Transverse colon (tissue), 4 donors: ENCODE measurements at regions not wholly inside any gene's neighbourhood (a gene's known extent, or its start where the extent isn't known, plus 50 kb on each side); places are given as distances from the start of the nearest gene placed in this dataset.

Experiments
- DNase-seq: peaks from one replicate; pipeline ENCODE4 v3.0.0-alpha.2; 2019
- H3K27ac ChIP-seq, 4 donors: fragments of 200-600 bp; sonication (generic); 2 replicates each; pipeline ENCODE4 v1.5.1; 2016 to 2018; ENCODE audit warnings: inconsistent platforms in 4 of 4
- H3K27me3 ChIP-seq: fragments of 200-600 bp; sonication (generic); 2 replicates; pipeline ENCODE4 v1.5.1; 2017; ENCODE audit warnings: inconsistent platforms
- H3K36me3 ChIP-seq, 4 donors: fragments of 200-600 bp; sonication (generic); 2 replicates each; pipeline ENCODE4 v1.5.1; 2017 to 2019; ENCODE audit warnings: inconsistent platforms in 4 of 4
- H3K4me1 ChIP-seq, 4 donors: fragments of 200-600 bp; sonication (generic); 2 replicates each; pipeline ENCODE4 v1.5.1; 2017 to 2020; ENCODE audit warnings: inconsistent platforms in 4 of 4
- H3K4me3 ChIP-seq, 4 donors: fragments of 200-600 bp; sonication (generic); 1 replicate in 1 of 4; 2 replicates in 3 of 4; pipeline versions ENCODE4 v1.5.1 to v1.6.1; 2017 to 2019; ENCODE audit warnings: inconsistent platforms in 4 of 4
- H3K9me3 ChIP-seq, 2 donors: fragments of 200-600 bp; sonication (generic); 2 replicates each; pipeline ENCODE4 v1.5.1; 2017 to 2019; ENCODE audit warnings: inconsistent platforms in 2 of 2
- EP300 ChIP-seq: sonication (generic); formaldehyde crosslinking; IDR thresholded peaks from one replicate; pipeline ENCODE4 v1.6.1; 2017; ENCODE audit warnings: antibody characterized with exemption, low read depth
- POLR2A ChIP-seq: fragments of 450-650 bp; IDR thresholded peaks from one replicate; pipeline ENCODE4 v1.6.1; 2016; ENCODE audit warnings: antibody characterized with exemption, mild to moderate bottlenecking, moderate library complexity
- POLR2AphosphoS5 ChIP-seq, 3 donors: sonication (generic); formaldehyde crosslinking; IDR thresholded peaks; one replicate each; pipeline ENCODE4 v1.6.1; 2016; ENCODE audit warnings: antibody characterized with exemption in 3 of 3
- WGBS, 2 donors: methylation state at CpG; one replicate each; pipeline ENCODE4 v1.1.5; 2018; ENCODE audit warnings: low coverage in 1 of 2; 5-methylcytosine and 5-hydroxymethylcytosine counted together
- in situ Hi-C, 4 donors: fragments of 200-750 bp; cut with MboI; loops; one replicate each; pipeline versions ENCODE4 v1.15.0 to v1.15.1; 2017; ENCODE audit warnings: low sequenced_read_pairs in 3 of 4, low pct_ligation_motif_present in 1 of 4, low pct_unique_long_range_greater_than_20kb in 1 of 4
- intact Hi-C: fragments of 100-400 bp; cut with DNase I; formaldehyde crosslinking; loops from one replicate; pipeline ENCODE4 v1.15.1; 2023; ENCODE audit warnings: low total_unique reads
- TF ChIP-seq, protein P1 (sequence below), 5 experiments: fragments of 200-600 bp in 3 of 5; fragments of 450-650 bp in 2 of 5; sonication (generic) in 3 of 5; IDR thresholded peaks; 1 replicate in 2 of 5; 2 replicates in 3 of 5; pipeline ENCODE4 v1.5.1; 2016 to 2017; ENCODE audit warnings: antibody characterized with exemption in 5 of 5, inconsistent platforms in 3 of 5, mild to moderate bottlenecking in 2 of 5, moderate library complexity in 1 of 5

DNA sequence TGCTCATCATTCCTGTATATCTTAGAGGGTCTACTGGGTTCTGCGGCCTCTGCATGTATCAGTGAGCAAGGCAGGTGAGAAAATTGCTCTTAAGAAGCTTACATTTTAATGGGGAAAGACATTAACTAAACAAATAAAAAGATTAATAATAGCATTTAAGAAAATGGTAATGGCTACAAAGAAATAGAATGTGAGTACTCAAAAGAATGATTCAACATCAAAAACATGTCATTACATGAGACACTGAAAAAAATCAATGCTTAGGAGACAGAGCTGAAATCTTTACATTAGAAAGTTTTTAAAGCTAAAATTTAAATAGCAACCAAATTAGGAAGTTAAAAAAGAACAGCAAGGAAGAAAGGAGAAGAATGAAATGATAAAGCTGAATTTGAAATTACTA is 146.9 kb upstream of the PHACTR1 start:
- intact Hi-C loops (no loop called here), in situ Hi-C loops (no loop called here)
- H3K4me1 ChIP-seq: peaks cover 0 to 22% (median 13%) of the 10 kb centered on the region in 4 donors
- H3K27me3 ChIP-seq: no peaks in the 10 kb centered on the region
- no peak overlapping the region for H3K4me3 ChIP-seq
- H3K9me3 ChIP-seq: no peaks in the 10 kb centered on the region
- 86 to 100% methylated on average over 1 of the region's 1 CpG for WGBS, 2 donors
- no peak for TF ChIP-seq POLR2AphosphoS5 (IDR thresholded peaks at IDR 0.05)
- no peak for TF ChIP-seq EP300
- TF ChIP-seq, protein P1, sequence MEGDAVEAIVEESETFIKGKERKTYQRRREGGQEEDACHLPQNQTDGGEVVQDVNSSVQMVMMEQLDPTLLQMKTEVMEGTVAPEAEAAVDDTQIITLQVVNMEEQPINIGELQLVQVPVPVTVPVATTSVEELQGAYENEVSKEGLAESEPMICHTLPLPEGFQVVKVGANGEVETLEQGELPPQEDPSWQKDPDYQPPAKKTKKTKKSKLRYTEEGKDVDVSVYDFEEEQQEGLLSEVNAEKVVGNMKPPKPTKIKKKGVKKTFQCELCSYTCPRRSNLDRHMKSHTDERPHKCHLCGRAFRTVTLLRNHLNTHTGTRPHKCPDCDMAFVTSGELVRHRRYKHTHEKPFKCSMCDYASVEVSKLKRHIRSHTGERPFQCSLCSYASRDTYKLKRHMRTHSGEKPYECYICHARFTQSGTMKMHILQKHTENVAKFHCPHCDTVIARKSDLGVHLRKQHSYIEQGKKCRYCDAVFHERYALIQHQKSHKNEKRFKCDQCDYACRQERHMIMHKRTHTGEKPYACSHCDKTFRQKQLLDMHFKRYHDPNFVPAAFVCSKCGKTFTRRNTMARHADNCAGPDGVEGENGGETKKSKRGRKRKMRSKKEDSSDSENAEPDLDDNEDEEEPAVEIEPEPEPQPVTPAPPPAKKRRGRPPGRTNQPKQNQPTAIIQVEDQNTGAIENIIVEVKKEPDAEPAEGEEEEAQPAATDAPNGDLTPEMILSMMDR (IDR thresholded peaks at IDR 0.05): no peak
- TF ChIP-seq POLR2A: no peak
- H3K36me3 ChIP-seq: no peaks in the 10 kb centered on the region
- H3K27ac ChIP-seq: no peak overlapping the region
- DNase-seq: no peak

DNA sequence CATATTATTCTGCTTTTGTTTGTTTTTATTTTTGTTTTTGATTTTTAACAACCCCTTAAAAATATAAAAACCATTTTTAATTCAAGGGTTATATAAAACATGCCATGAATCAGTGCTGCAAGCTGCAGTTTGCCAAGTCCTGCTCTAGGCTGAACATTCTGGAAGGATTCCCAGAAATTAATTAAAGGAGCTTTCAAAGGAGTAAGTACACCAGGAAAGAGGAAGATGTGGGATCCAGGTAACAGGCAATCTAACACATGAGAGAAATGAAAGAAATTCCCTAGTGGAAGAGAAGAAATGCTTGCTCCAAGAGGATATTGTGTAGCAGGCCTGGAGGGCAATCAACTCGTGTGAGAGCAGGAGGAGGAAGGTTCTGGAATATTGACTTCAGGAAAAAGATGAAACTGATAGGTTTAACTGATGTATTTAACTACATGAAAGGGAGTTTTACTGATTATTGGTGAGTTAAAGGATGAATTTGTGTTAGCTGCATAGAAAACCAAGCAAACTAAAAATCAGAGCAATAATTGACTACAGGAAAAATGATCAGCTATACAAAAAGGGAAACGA is 146.0 kb upstream of the PHACTR1 start:
- WGBS, 2 donors: 45 to 53% methylated on average over 2 of the region's 2 CpGs
- intact Hi-C loops: no loop called here
- in situ Hi-C loops: no loop called here
- H3K27ac ChIP-seq: peak overlapping the region in 1 of 4 donors; percentile 19
- peaks cover 0 to 22% (median 13%) of the 10 kb centered on the region in 4 donors for H3K4me1 ChIP-seq
- H3K4me3 ChIP-seq: no peak overlapping the region
- H3K27me3 ChIP-seq: no peaks in the 10 kb centered on the region
- no peak for DNase-seq
- no peaks in the 10 kb centered on the region for H3K9me3 ChIP-seq
- no peaks in the 10 kb centered on the region for H3K36me3 ChIP-seq
- TF ChIP-seq, protein P1 (IDR thresholded peaks at IDR 0.05): no peak
- TF ChIP-seq POLR2A (no peak), POLR2AphosphoS5 (IDR thresholded peaks at IDR 0.05) (no peak), EP300 (no peak)

DNA sequence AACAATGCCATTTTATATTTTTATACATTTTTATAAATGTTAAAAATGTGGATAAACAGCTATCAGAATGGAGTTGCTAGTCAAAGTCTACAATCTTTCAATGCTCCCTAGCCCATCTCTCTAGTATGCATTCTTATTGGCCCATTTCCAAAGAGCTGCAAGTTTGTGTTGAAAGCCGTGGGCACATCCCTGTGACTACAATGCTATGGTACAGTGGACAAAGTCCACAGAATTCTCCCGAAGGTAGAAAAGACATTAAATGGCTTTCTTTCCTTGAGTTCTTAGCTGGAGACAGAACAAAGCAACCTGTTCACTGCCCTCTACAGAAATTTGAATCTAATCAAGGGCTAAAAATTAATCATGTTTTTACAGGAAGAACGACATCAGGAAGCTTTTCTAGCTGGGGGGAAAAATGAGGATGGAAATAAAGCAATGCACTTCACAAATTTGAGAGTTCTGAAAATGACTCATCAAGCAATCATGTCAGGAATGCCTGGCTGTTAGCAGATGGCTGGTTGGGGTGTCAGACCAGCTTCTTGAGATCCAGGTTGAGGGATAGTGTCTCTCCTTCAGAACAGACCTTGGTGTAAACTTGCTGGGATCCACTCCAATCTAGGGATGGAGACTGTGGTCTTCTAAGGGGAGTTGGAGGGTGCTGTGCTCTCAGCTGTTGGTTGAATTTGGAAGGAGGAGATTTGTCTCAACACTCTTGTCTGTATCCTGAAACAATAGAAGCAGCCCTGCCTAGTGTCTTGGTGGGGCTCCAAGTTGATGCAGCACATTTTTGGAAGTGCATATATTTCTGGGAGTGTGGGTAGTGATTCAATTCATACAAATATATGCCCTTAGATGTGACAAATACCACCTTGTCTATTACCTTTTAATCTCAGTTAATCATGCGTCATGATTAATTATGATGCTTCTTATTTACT is 143.4 kb upstream of the PHACTR1 start:
- 20 to 52% methylated on average over 2 to 4 of the region's 4 CpGs for WGBS, 2 donors
- H3K27ac ChIP-seq: no peak overlapping the region

DNA sequence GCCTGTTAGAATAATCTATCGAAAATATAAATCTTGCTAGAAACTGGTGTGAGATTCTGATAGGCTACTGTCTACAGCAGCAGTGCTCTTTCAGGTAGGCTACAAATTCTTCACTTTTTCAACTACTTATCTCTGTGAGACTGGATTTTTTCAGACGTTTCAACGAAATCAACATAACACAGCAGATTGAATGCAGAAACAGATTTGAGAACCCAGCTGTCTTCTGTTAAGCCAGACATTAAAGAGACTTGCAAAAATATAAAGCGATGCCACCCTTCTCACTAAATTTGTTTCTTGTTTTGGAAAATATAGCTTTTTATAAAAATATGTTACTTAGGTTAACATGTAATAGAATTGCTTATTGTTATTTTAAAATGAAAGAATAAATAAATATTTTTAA is 140.6 kb upstream of the PHACTR1 start:
- H3K9me3 ChIP-seq: no peaks in the 10 kb centered on the region
- no peak overlapping the region for H3K27ac ChIP-seq
- no peak overlapping the region for H3K4me3 ChIP-seq
- 85 to 88% methylated on average over 4 of the region's 4 CpGs for WGBS, 2 donors
- no peaks in the 10 kb centered on the region for H3K27me3 ChIP-seq
- DNase-seq: no peak
- TF ChIP-seq POLR2A (no peak), POLR2AphosphoS5 (IDR thresholded peaks at IDR 0.05) (no peak), EP300 (no peak)
- TF ChIP-seq, protein P1 (IDR thresholded peaks at IDR 0.05): no peak
- intact Hi-C loops: no loop called here
- in situ Hi-C loops: loop anchor here in 1 of 4 donors (25.0 kb wide), 1 partner anchor 264 kb away; no protein-coding TSS in a partner anchor
- H3K36me3 ChIP-seq: no peaks in the 10 kb centered on the region
- peaks cover 0 to 11% (median 10%) of the 10 kb centered on the region in 4 donors for H3K4me1 ChIP-seq

More for the DNA sequence above, 143.4 kb upstream of the PHACTR1 start:
- Histone ChIP-seq H3K9me3 (no peaks in the 10 kb centered on the region), H3K4me3 (no peak overlapping the region), H3K36me3 (no peaks in the 10 kb centered on the region), H3K4me1 (peaks cover 0 to 22% (median 13%) of the 10 kb centered on the region in 4 donors), H3K27me3 (no peaks in the 10 kb centered on the region)
- in situ Hi-C loops: no loop called here
- DNase-seq: no peak
- TF ChIP-seq POLR2A (no peak), POLR2AphosphoS5 (IDR thresholded peaks at IDR 0.05) (no peak)
- intact Hi-C loops: no loop called here
